ENCODE measurements at regions not wholly inside any gene's neighbourhood (a gene's known extent, or its start where the extent isn't known, plus 50 kb on each side); places are given as distances from the start of the nearest gene placed in this dataset.

GRCh38 chr15:46266661-46267060 lies 631.8 kb downstream of the SQOR start:
- no peak for FAIRE-seq

GRCh38 chr15:46270481-46271147 lies 635.8 kb downstream of the SQOR start:
- FAIRE-seq, result no peak

GRCh38 chr15:46275701-46276100 lies 640.9 kb downstream of the SQOR start:
- FAIRE-seq, result no peak

DNA sequence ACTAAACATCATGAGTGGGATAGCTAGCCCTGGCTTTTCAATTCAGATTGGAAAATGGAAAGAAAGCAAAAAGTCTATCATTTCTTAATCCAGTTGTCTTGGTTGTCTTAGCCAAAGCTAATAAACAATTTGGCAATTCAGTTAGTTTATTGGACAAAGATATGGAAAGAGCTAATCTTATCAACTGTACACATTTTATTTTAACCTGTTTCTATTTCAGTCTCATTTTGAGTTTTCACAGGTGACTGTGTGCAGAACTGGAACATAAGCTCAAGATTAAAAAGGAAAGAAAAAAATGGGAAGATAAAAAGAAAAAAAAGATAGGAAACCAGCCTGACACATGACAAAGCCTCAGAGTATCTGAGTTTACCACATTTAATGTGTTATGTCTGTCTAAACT lies 642.6 kb downstream of the SQOR start:
- no peak for FAIRE-seq

GRCh38 chr15:46278062-46278461 lies 643.2 kb downstream of the SQOR start:
- FAIRE-seq, result no peak

GRCh38 chr15:46278486-46279090 lies 643.8 kb downstream of the SQOR start:
- FAIRE-seq, result no peak

DNA sequence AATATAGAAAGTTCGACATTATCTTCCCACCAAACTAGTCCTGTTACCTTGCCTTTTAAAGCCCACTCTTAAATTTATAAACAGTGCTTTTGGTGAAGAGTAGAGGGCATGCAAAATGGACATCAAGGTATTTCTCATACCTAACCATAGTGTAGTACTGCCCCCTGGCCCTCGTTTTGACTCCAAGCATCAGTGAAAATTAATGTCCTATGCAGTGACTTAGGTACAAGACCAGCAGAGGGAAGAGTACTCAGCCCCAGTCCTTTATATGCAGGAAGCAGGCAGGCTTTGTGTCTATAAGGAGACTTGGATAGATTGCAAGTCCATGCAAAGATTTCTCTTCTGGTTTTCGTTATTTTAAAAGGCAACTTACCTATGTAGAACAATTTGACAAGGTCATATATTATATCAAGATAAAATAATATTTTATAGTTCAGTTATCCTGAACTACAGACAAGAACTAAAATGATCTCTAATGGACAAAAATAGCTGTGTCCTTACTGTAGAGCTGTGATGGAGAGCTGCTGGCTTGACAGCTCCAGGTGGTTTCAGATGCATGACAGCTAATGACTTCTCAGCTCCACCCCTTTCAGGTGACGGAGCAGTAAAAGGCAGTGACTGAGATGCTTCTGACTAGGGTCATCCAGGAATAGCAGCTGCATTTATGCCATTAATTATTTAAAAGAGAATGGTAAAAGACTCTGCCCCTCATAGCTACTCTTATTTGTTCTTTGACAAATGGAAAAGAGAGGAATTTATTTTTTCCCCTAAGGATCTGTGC lies 646.1 kb downstream of the SQOR start:
- FAIRE-seq, result no peak

DNA sequence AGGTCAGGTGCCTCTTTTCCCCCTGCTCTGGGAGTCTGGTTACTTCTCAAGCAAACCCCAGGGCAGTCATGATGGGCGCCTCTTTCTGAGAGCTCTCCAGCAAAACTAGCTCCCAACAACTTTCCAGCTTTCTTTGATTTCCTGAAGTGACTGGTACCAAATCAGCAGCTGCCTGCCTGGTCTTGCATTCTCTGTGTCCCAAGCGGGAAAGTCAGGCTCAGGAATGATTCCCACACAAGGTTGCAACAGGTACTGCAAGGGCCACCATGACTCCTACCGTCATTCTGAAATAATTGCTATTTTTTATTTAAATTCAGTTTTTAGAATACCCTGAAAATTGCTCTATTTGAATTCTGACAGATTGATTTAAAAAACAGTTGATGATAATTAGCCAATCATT lies 658.7 kb downstream of the SQOR start:
- no peak for FAIRE-seq

- no peak for FAIRE-seq
These were observed 661.2 kb downstream of the SQOR start for GRCh38 chr15:46296002-46296401.

- no peak for FAIRE-seq
These were observed 662.0 kb downstream of the SQOR start for GRCh38 chr15:46296797-46297196.

- no peak for FAIRE-seq
These were observed 662.9 kb downstream of the SQOR start for GRCh38 chr15:46297766-46298165.

DNA sequence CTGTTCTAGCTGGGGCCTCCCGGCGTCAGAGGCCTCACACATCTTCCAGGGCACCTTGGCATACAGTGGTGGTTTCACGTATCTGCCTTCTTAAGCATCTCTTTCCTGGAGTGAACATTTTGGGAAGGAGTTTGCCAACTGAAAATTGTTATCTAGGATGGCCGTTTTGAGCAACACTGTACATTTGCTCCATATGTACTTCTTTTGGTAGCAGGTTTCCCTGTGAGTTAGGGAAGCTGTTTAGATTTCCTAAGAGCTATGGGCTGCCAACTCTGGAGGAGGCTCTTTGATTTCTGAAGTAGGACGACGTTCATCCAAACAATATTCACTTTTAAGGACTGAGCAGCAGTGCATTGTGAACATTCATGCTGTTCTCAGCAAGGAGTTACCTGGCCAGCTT lies 665.9 kb downstream of the SQOR start:
- FAIRE-seq, result no peak

GRCh38 chr15:46301291-46301690 lies 666.5 kb downstream of the SQOR start:
- FAIRE-seq, result no peak

- FAIRE-seq, result no peak
These were observed 667.0 kb downstream of the SQOR start for GRCh38 chr15:46301826-46302225.

DNA sequence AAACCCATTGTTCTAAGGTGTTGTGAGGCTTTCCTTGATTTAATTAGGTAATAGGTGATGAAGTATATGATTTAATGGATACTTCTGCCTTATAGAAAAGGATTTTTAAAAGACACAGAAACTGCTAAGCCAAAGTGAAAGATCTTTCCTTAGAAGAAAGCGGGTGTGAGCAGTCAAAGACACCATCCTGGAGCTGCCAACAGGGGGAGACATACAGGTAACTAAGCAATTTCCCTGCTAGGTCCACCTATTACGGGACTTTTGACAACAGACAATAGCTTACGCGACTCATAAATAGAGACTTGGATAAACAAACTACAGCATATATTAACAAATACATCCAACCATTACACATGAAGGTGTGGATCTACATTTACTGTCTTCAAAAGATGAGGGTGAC lies 669.5 kb downstream of the SQOR start:
- no peak for FAIRE-seq

DNA sequence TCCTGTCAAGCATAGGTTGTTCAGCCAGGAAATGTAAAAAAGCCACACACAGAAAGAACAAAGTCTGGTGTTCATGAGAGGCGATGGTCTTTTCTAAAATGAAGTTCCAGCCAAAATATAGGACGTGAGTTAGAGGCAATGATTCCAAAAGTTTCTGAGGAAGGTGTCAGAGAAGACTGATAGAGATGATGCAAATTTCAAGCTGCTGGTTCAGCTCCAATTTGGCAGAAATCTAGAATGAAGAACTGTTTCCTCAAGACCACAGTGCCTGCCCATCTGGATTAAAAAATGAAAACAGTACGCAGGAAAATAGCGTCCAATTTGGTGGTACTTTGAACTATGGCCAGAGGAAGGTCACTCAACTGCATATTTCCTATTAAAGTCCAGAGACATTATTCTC lies 672.9 kb downstream of the SQOR start:
- no peak for FAIRE-seq

- FAIRE-seq, result no peak
These were observed 675.1 kb downstream of the SQOR start for GRCh38 chr15:46309914-46310313.

DNA sequence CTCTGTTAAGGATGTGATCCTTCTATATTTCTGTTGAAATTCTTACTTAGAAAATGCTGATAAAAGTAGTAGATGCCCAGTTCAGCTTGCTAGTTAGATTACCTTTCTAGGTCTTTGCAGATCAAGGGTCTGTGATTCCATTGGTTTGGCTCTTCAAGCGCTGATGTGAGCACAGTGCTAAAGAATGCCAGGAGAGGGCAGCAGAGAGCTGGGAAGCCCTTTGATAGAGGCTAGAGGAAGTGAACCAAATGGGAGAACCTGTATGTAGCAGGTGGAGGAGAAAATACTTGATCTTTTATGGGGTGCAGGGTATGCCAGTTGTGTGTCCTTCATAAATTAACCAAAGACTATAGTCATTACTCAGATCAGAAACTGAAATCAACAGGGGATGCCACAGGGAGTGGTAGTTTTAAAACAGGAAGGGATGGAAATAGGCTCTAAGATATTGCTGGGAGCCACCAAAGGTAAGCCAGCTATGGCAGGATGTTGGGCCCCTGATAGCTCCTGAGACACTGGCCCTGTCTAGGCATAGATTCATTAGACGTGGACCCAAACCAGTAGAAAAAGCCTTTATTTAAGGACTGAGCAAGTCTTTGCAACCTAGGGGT lies 677.4 kb downstream of the SQOR start:
- no peak for FAIRE-seq

- FAIRE-seq, result no peak
These were observed 680.6 kb downstream of the SQOR start for GRCh38 chr15:46315434-46315833.

- no peak for FAIRE-seq
These were observed 681.2 kb downstream of the SQOR start for GRCh38 chr15:46316024-46316423.

DNA sequence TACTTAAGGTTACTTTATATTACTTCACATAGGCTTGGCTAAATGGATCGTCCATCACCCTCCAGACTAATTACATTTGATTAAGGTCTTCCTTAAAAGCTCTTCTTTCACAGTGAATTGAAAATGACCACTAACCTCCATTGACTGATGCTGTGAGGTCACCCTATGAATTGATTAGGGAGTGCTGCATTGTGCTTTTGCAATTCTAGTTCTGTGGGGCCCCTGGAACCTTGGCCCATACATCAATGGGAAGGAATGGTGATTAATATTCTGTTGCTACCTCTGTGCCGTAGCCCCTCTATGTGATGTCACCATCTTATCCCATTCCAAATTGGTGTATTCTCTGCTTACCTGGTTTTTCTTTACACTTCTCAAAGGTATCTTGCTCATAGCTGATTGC lies 682.2 kb downstream of the SQOR start:
- no peak for FAIRE-seq

DNA sequence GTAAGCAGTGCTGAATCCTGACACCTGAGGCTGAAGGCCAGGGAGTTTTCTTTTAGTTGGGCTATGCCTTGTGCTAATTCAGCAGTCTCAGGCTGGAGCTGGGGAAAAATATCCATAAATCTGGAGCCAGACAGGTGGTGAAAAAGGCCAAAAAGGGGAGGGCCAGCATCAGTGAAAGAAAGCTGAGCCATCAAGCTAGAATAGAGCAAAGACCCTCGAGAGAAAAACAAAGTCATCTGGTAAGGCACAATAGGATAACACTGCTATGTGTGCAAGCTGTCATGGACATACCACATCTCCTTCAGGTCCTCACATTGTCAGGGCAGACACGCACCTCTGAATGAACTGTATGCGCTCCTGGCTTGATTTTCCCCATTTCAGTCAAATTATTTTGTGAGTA lies 687.9 kb downstream of the SQOR start:
- no peak for FAIRE-seq

DNA sequence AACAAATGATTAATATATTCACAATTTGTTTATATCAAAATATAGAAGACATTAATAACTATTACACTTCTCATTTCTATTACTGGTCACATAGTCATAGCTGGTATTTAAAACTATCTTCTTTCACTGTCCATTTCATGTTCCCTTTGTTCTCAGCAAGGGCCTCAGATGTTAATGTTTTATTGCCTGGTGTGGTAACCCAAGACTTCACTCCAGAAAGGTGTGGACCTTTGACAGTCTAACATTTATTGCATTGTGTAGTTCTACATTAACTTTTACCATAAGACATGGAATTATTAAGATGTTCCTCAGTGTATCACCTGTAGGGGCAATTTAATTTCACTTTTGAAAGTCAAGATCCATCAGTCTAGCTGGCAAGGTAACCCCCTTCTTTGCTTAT lies 691.3 kb downstream of the SQOR start:
- no peak for FAIRE-seq

DNA sequence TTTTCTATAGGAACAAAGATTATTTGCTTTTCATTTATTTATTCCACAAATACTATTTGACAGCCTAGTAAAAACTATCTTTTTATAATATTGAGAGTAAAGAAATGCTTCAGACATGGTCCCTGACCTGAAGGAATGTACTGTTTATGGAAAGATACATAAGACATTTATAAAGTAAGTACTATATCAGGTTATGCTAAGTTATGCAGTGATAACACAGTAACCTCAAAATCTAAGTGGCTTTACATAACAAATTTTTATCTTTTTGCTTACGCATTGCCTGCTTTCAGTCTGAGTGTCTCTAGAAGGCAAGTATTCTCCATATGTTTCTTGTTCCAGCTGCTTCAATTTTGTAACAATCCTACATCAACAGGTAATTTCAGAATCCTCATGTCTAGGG lies 694.0 kb downstream of the SQOR start:
- FAIRE-seq, result no peak

Data from A204.1 (cell line).